Bronchial epithelial cell (primary cell): ENCODE measurements at regions not wholly inside any gene's neighbourhood (a gene's known extent, or its start where the extent isn't known, plus 50 kb on each side); places are given as distances from the start of the nearest gene placed in this dataset.

Experiments
- DNase-seq: peaks from one replicate; pipeline ENCODE4 v3.0.0-alpha.2; 2010; ENCODE audit warnings: low read depth
- FAIRE-seq: peaks from 2 replicates; lab custom pipeline; 2011; peaks lifted over from hg19 to GRCh38; lab: Jason Lieb, UNC
- H3K27me3 ChIP-seq: 2 replicates; pipeline ENCODE4 v1.5.1; 2011; ENCODE audit warnings: low read length; ENCODE audit not compliant: control insufficient read depth, insufficient read depth
- H3K36me3 ChIP-seq: 2 replicates; pipeline ENCODE4 v1.5.1; 2011; ENCODE audit warnings: low read length; ENCODE audit not compliant: control insufficient read depth, insufficient read depth
- H3K4me3 ChIP-seq: 2 replicates; pipeline ENCODE4 v1.5.1; 2011; ENCODE audit warnings: mild to moderate bottlenecking, low read depth, low read length, control low read depth
- CTCF ChIP-seq: IDR thresholded peaks from 2 replicates; pipeline ENCODE4 v1.5.1; 2011; ENCODE audit warnings: mild to moderate bottlenecking, moderate library complexity, low read length, control low read depth, inconsistent platforms; ENCODE audit not compliant: insufficient read depth, severe bottlenecking

DNA sequence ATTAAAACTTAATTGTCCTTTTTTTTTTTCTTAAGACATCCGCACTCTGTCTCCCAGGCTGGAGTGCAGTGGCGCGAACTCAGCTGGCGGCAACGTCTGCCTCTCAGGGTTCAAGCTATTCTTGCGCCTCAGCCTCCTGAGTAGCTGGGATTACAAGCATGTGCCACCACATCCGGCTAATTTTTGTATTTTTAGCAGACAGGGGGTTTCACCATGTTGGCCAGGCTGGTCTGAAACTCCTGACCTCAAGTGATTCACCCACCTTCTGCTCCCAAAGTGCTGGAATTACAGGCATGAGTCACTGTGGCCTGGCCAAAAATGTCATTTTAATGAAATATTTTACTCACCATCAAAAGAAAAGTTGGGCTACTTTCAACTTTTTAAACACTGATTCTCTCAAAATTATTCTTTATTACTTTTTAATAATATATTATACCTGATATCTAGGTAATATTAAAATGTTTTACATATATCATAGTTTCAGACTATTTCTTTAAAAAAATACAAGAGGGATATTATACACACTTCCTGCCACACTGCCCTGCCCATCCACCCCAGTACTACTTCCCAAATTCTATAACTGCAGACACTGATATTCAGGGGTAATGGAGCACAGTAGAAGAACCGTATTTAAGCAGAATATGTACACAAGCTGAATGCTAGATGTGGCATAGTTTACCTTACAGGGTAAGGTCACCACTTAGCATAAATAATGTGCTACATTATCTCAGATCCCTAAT lies 723.9 kb upstream of the ZNF385D start:
- Histone ChIP-seq H3K4me3 (no peak overlapping the region), H3K36me3 (no peaks in the 10 kb centered on the region), H3K27me3 (no peaks in the 10 kb centered on the region)
- DNase-seq (no peak), FAIRE-seq (no peak)
- no peak for TF ChIP-seq CTCF

GRCh38 chr3:22475665-22476240 lies 724.7 kb upstream of the ZNF385D start:
- Histone ChIP-seq H3K4me3 (no peak overlapping the region), H3K36me3 (no peaks in the 10 kb centered on the region), H3K27me3 (no peaks in the 10 kb centered on the region)
- no peak for DNase-seq
- FAIRE-seq = no peak
- TF ChIP-seq CTCF = no peak

DNA sequence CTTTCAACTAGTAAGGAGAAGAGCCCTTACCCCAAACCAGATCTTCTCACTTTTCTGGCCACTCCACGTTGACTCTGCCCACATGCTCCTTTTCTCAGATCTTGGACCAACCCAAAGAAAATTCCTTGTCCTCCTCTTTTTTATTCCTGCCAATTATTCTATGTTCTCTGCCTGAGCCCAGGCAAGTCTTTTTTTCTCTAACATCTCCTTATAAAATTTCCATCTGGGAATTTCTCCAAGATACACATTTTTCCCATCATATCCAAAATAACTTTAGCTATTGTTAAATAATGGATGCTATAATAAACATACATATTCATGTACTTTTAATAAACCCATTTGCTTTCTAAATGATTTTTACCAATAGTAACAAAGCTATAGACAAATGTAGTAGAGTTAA lies 726.0 kb upstream of the ZNF385D start:
- H3K27me3 ChIP-seq = no peaks in the 10 kb centered on the region
- no peak overlapping the region for H3K4me3 ChIP-seq
- FAIRE-seq (no peak), DNase-seq (no peak)
- no peak for TF ChIP-seq CTCF
- H3K36me3 ChIP-seq = no peaks in the 10 kb centered on the region

- Histone ChIP-seq H3K36me3 (no peaks in the 10 kb centered on the region), H3K27me3 (no peaks in the 10 kb centered on the region), H3K4me3 (no peak overlapping the region)
- no peak for TF ChIP-seq CTCF
- DNase-seq (no peak), FAIRE-seq (no peak)
These were observed 717.2 kb upstream of the UBE2E2 start for GRCh38 chr3:22485954-22486353.

DNA sequence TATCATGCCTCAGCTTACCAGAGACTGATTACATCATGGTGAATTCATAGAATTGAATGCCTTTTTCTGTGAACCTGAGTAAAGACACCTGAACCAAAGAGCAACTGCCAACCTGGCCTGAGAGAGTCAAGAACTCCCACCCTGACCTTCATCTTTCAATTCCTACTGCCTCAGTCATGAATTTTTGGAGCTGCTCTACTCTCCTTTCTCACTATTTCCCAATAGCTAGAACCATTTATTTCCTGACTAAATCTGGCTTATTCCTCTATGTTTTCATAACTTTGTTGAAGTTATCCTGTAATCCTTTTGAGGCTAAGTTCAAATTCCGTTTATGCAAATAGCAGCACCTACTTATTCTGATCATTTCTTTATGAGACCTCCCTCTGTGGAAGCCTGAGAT lies 712.4 kb upstream of the UBE2E2 start:
- no peak for FAIRE-seq
- Histone ChIP-seq H3K36me3 (no peaks in the 10 kb centered on the region), H3K27me3 (no peaks in the 10 kb centered on the region), H3K4me3 (no peak overlapping the region)
- no peak for DNase-seq
- no peak for TF ChIP-seq CTCF
